DOHH2 (cell line): ENCODE measurements at regions not wholly inside any gene's neighbourhood (a gene's known extent, or its start where the extent isn't known, plus 50 kb on each side); places are given as distances from the start of the nearest gene placed in this dataset.
"Not testable (repeated sequence)": the region's sequence is repeated elsewhere in the genome, so short reads cannot be mapped to it uniquely, and the experiment has no call there.

Experiments
- H3F3A ChIP-seq: fragments of 200-600 bp; sonication (generic), shearing (Covaris generic); 2 replicates; pipeline ENCODE4 v1.6.0; 2016; ENCODE audit warnings: antibody characterized with exemption, mild to moderate bottlenecking; ENCODE audit not compliant: control insufficient read depth, insufficient read depth
- H3K27ac ChIP-seq: fragments of 200-600 bp; sonication (generic); 2 replicates; pipeline ENCODE4 v1.5.1; 2014; ENCODE audit warnings: low read depth, mild to moderate bottlenecking, low read length, moderate library complexity
- H3K27me3 ChIP-seq: fragments of 200-600 bp; sonication (generic); 2 replicates; pipeline ENCODE4 v1.6.1; 2014; ENCODE audit warnings: mild to moderate bottlenecking, low read length, mixed read lengths; ENCODE audit not compliant: control insufficient read depth
- H3K36me3 ChIP-seq: fragments of 200-600 bp; sonication (generic); 2 replicates; pipeline ENCODE4 v1.6.1; 2014; ENCODE audit warnings: mild to moderate bottlenecking, low read length, moderate library complexity, mixed read lengths; ENCODE audit not compliant: control insufficient read depth
- H3K4me1 ChIP-seq: fragments of 200-600 bp; sonication (generic); 2 replicates; pipeline ENCODE4 v1.6.1; 2014; ENCODE audit warnings: mild to moderate bottlenecking, low read length, mixed read lengths; ENCODE audit not compliant: control insufficient read depth
- H3K4me2 ChIP-seq: fragments of 200-600 bp; sonication (generic); 2 replicates; pipeline ENCODE4 v1.6.0; 2014; ENCODE audit warnings: mild to moderate bottlenecking, low read length, moderate library complexity
- H3K4me3 ChIP-seq: fragments of 200-600 bp; sonication (generic); 2 replicates; pipeline ENCODE4 v1.5.1; 2014; ENCODE audit warnings: mild to moderate bottlenecking, low read length, mixed read lengths
- H3K79me2 ChIP-seq: fragments of 200-600 bp; sonication (generic); 2 replicates; pipeline ENCODE4 v1.6.1; 2014; ENCODE audit warnings: mild to moderate bottlenecking, low read length, mixed read lengths; ENCODE audit not compliant: control insufficient read depth
- H3K9me2 ChIP-seq: fragments of 200-600 bp; sonication (generic); replicated peaks from 2 replicates; pipeline ENCODE4 v1.6.1; 2014; ENCODE audit warnings: mild to moderate bottlenecking, low read length, mixed read lengths; ENCODE audit not compliant: control insufficient read depth
- H3K9me3 ChIP-seq: fragments of 200-600 bp; sonication (generic); 2 replicates; pipeline ENCODE4 v1.6.1; 2014; ENCODE audit warnings: antibody characterized with exemption, low read length, mixed read lengths; ENCODE audit not compliant: control insufficient read depth, insufficient read depth
- H4K20me1 ChIP-seq: fragments of 200-600 bp; sonication (generic); 2 replicates; pipeline ENCODE4 v1.6.0; 2014; ENCODE audit warnings: low read depth, mild to moderate bottlenecking, antibody characterized with exemption, low read length, moderate library complexity; ENCODE audit not compliant: control insufficient read depth, insufficient read depth
- EZH2phosphoT487 ChIP-seq: fragments of 200-600 bp; sonication (generic); IDR thresholded peaks from 2 replicates; pipeline ENCODE4 v1.6.1; 2017; ENCODE audit warnings: borderline replicate concordance, mild to moderate bottlenecking, antibody characterized with exemption, low read length, moderate library complexity, mixed read lengths
- TF ChIP-seq, protein P1 (sequence below): fragments of 200-600 bp; sonication (generic); IDR thresholded peaks from one replicate; pipeline ENCODE4 v1.5.1; 2014; ENCODE audit warnings: antibody characterized with exemption, mild to moderate bottlenecking, low read depth, low read length; ENCODE audit not compliant: poor library complexity, severe bottlenecking

DNA sequence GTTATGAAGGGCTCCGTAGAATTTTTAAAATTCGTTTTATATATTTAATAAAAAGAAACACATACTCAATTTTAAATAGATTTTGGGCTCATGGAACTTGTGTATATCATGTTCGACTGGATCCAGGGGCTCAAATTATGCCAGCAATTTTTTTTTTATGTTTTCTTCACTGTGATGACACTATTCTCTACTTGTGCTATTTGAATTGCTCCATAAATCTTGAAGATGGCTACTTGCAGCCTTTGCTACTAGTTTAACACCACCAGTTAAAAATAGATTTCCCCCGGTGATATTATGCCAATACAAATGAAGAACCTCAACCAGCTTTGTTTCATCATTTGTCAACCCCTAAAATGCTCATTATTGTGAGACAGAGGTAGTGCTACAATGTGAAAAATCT lies 933.2 kb downstream of the IPMK start:
- Histone ChIP-seq H3K9me2 (no peaks in the 10 kb centered on the region), H4K20me1 (no peaks in the 10 kb centered on the region), H3K27ac (no peak overlapping the region), H3K27me3 (no peaks in the 10 kb centered on the region), H3K36me3 (no peaks in the 10 kb centered on the region), H3F3A (no peaks in the 10 kb centered on the region), H3K9me3 (no peaks in the 10 kb centered on the region; the same call in 1 of the 2 replicates), H3K4me2 (no peak overlapping the region), H3K4me3 (no peak overlapping the region), H3K4me1 (no peaks in the 10 kb centered on the region), H3K79me2 (no peaks in the 10 kb centered on the region)
- TF ChIP-seq EZH2phosphoT487, result no peak
- TF ChIP-seq, protein P1, sequence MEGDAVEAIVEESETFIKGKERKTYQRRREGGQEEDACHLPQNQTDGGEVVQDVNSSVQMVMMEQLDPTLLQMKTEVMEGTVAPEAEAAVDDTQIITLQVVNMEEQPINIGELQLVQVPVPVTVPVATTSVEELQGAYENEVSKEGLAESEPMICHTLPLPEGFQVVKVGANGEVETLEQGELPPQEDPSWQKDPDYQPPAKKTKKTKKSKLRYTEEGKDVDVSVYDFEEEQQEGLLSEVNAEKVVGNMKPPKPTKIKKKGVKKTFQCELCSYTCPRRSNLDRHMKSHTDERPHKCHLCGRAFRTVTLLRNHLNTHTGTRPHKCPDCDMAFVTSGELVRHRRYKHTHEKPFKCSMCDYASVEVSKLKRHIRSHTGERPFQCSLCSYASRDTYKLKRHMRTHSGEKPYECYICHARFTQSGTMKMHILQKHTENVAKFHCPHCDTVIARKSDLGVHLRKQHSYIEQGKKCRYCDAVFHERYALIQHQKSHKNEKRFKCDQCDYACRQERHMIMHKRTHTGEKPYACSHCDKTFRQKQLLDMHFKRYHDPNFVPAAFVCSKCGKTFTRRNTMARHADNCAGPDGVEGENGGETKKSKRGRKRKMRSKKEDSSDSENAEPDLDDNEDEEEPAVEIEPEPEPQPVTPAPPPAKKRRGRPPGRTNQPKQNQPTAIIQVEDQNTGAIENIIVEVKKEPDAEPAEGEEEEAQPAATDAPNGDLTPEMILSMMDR, result no peak

GRCh38 chr10:57333880-57334279 lies 933.8 kb downstream of the IPMK start:
- no peaks in the 10 kb centered on the region for H3F3A ChIP-seq
- H3K79me2 ChIP-seq, result no peaks in the 10 kb centered on the region
- no peak overlapping the region for H3K4me3 ChIP-seq
- no peaks in the 10 kb centered on the region for H3K4me1 ChIP-seq
- no peaks in the 10 kb centered on the region; the same call in 1 of the 2 replicates for H3K9me3 ChIP-seq
- no peaks in the 10 kb centered on the region for H3K9me2 ChIP-seq
- no peaks in the 10 kb centered on the region for H3K36me3 ChIP-seq
- no peak overlapping the region for H3K4me2 ChIP-seq
- no peak for TF ChIP-seq EZH2phosphoT487
- TF ChIP-seq, protein P1, result no peak
- H4K20me1 ChIP-seq, result no peaks in the 10 kb centered on the region
- H3K27ac ChIP-seq, result no peak overlapping the region
- no peaks in the 10 kb centered on the region for H3K27me3 ChIP-seq

GRCh38 chr10:57321400-57321854 lies 946.3 kb downstream of the IPMK start:
- not testable (repeated sequence) for H3K9me3 ChIP-seq, H3K4me2 ChIP-seq, H3K27ac ChIP-seq, H3K27me3 ChIP-seq, H3K4me3 ChIP-seq, H3K79me2 ChIP-seq, H3K9me2 ChIP-seq, H3K4me1 ChIP-seq, H3K36me3 ChIP-seq, H4K20me1 ChIP-seq, H3F3A ChIP-seq

GRCh38 chr10:57320416-57320815 lies 947.3 kb downstream of the IPMK start:
- H3K27ac ChIP-seq, result no peak overlapping the region
- H3K36me3 ChIP-seq, result no peaks in the 10 kb centered on the region
- no peaks in the 10 kb centered on the region for H3K9me3 ChIP-seq
- TF ChIP-seq, protein P1, result no peak
- no peak for TF ChIP-seq EZH2phosphoT487
- H3K4me3 ChIP-seq, result no peak overlapping the region
- H3K9me2 ChIP-seq, result no peaks in the 10 kb centered on the region
- H3K4me2 ChIP-seq, result no peak overlapping the region
- H3K27me3 ChIP-seq, result no peaks in the 10 kb centered on the region
- no peaks in the 10 kb centered on the region for H3K4me1 ChIP-seq
- no peaks in the 10 kb centered on the region for H3K79me2 ChIP-seq
- H4K20me1 ChIP-seq, result no peaks in the 10 kb centered on the region
- H3F3A ChIP-seq, result no peaks in the 10 kb centered on the region
